Peyer's patch (tissue), 4 donors: ENCODE measurements at regions not wholly inside any gene's neighbourhood (a gene's known extent, or its start where the extent isn't known, plus 50 kb on each side); places are given as distances from the start of the nearest gene placed in this dataset.

ENCODE experiments used
- POLR2A ChIP-seq, 2 donors: fragments of 450-650 bp; IDR thresholded peaks; one replicate each; pipeline ENCODE4 v1.5.1; 2017; ENCODE audit warnings: antibody characterized with exemption in 2 of 2, mild to moderate bottlenecking in 2 of 2, moderate library complexity in 2 of 2
- TF ChIP-seq, protein P1 (sequence below), 6 experiments: fragments of 450-650 bp in 4 of 6; fragments of 200-600 bp in 2 of 6; sonication (generic) in 1 of 6; IDR thresholded peaks; one replicate each; pipeline ENCODE4 v1.5.1; 2017 to 2019; ENCODE audit warnings: antibody characterized with exemption in 6 of 6, mild to moderate bottlenecking in 3 of 6, moderate library complexity in 1 of 6

- TF ChIP-seq, protein P1, sequence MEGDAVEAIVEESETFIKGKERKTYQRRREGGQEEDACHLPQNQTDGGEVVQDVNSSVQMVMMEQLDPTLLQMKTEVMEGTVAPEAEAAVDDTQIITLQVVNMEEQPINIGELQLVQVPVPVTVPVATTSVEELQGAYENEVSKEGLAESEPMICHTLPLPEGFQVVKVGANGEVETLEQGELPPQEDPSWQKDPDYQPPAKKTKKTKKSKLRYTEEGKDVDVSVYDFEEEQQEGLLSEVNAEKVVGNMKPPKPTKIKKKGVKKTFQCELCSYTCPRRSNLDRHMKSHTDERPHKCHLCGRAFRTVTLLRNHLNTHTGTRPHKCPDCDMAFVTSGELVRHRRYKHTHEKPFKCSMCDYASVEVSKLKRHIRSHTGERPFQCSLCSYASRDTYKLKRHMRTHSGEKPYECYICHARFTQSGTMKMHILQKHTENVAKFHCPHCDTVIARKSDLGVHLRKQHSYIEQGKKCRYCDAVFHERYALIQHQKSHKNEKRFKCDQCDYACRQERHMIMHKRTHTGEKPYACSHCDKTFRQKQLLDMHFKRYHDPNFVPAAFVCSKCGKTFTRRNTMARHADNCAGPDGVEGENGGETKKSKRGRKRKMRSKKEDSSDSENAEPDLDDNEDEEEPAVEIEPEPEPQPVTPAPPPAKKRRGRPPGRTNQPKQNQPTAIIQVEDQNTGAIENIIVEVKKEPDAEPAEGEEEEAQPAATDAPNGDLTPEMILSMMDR (IDR thresholded peaks at IDR 0.05), result no peak
- TF ChIP-seq POLR2A (IDR thresholded peaks at IDR 0.05), result no peak
Observed at GRCh38 chr6:4687656-4687988, 88.6 kb upstream of the CDYL start.
